ENCODE measurements at regions not wholly inside any gene's neighbourhood (a gene's known extent, or its start where the extent isn't known, plus 50 kb on each side); places are given as distances from the start of the nearest gene placed in this dataset.

DNA sequence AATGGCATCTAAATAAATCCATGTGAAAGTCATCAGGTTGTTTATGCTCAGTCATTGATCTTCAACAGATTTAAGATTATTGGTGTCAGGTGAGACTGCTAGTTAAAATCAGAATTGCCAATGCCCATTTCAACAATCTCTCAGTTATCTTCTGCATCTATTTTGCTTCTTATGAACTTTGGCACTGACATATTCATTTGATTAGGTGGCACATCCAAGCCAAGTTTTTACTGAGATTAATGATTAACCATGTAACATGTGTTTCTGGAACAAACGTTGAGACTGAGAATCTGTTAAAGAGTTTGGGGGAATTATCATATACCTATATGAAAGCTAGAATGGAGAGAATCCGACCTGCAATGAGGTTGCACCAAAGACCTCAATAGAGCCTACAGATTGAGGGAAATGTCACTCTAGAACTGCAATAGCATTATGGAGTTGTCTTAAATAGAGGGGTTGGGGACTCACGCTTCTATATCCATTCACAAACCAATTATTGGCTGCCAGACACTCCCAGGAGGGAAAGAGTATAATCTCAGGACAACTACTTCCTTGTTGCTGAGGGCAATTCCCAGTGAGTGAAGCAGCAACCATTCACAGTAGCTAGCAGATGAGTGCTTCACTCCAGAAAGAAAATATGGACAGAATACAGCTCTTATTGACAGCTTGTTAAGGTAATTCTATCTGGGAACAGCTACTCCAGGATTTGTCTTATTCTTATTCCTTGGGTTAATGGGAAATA is 891.3 kb downstream of the SQOR start:
- TF ChIP-seq CTCF (IDR thresholded peaks at IDR 0.05; ENCODE audit: low read depth, low read length, missing control alignments): no peak
- DNase-seq (ENCODE audit: extremely low read depth, low read depth): no peak
- no peak overlapping the region for H3K4me3 ChIP-seq (replicated peaks; ENCODE audit: low read depth, low read length)

GRCh38 chr15:46526726-46527110 is 891.9 kb downstream of the SQOR start:
- no peak for TF ChIP-seq CTCF (IDR thresholded peaks at IDR 0.05; ENCODE audit: low read depth, low read length, missing control alignments)
- DNase-seq (ENCODE audit: extremely low read depth, low read depth): no peak

DNA sequence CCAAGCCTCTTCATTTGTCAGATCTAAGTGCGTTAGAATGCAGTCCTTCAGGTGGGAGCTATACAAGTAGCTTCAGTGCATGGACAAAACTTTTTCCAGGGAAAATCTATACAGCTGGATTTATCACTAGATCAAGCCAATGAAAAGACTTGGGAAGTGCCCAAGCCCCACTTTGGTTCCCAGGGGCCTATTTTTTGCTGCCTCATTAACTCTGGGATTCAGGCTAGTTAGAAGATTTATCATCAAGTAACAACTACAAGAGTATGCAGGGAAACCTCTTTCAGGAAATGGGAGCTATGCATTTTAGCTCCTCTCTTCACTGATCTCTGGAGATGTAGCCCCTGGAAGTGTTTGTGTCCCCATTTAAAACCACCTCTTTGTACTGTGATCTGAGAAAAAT is 908.8 kb downstream of the SQOR start:
- no peak for TF ChIP-seq CTCF (IDR thresholded peaks at IDR 0.05; ENCODE audit: low read depth, low read length, missing control alignments)
- DNase-seq (ENCODE audit: extremely low read depth, low read depth): no peak
- no peak overlapping the region for H3K4me3 ChIP-seq (replicated peaks; ENCODE audit: low read depth, low read length)

More at GRCh38 chr15:46526726-46527110, 891.9 kb downstream of the SQOR start:
- no peak overlapping the region for H3K4me3 ChIP-seq (replicated peaks; ENCODE audit: low read depth, low read length)

GRCh38 chr15:46548989-46549388 is 914.2 kb downstream of the SQOR start:
- no peak for DNase-seq (ENCODE audit: extremely low read depth, low read depth)
- no peak for TF ChIP-seq CTCF (IDR thresholded peaks at IDR 0.05; ENCODE audit: low read depth, low read length, missing control alignments)
- H3K4me3 ChIP-seq (replicated peaks; ENCODE audit: low read depth, low read length): no peak overlapping the region

DNA sequence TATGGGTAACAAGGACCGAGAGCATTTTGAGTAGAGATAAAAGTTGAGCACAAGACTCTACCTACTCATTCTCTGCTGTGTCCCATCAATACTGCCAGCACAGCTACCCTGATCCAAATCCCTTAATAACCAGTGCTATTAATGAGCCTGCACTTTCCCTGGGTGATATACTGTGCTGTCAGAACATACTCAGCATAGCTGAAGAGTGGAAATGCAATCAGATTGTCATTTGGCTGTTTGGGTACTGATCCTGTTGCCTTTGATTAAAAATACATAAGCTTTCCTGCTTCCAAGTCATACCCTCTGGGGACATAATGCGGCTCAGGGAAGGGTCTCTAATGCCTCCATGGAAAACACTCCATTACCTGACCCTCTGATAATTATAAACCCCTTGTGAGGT is 917.5 kb downstream of the SQOR start:
- DNase-seq (ENCODE audit: extremely low read depth, low read depth): no peak
- TF ChIP-seq CTCF (IDR thresholded peaks at IDR 0.05; ENCODE audit: low read depth, low read length, missing control alignments): no peak
- H3K4me3 ChIP-seq (replicated peaks; ENCODE audit: low read depth, low read length): no peak overlapping the region

- H3K4me3 ChIP-seq (replicated peaks; ENCODE audit: low read depth, low read length): no peak overlapping the region
- TF ChIP-seq CTCF (IDR thresholded peaks at IDR 0.05; ENCODE audit: low read depth, low read length, missing control alignments): no peak
- no peak for DNase-seq (ENCODE audit: extremely low read depth, low read depth)
These were observed 920.7 kb downstream of the SQOR start for GRCh38 chr15:46555547-46555946.

DNA sequence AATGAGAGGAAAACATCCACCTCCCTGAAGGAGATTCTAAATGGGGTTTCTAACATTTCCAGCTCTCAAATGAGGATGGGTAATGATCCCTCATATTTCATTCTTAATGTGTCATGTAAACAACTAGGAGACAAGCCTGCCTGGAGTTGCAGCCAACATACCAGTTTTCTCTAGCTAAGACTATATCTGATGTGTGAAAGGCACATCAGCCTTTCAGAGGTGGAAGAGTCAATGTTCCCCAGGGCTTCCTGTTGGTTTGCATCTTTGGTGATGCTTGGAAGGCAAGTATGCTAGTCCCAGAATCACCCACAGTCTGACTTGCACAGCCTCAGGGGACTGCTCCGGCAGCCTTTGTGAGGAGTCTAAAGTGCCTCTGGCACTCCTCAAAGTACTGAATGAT is 921.2 kb downstream of the SQOR start:
- DNase-seq (ENCODE audit: extremely low read depth, low read depth): no peak
- TF ChIP-seq CTCF (IDR thresholded peaks at IDR 0.05; ENCODE audit: low read depth, low read length, missing control alignments): no peak
- H3K4me3 ChIP-seq (replicated peaks; ENCODE audit: low read depth, low read length): no peak overlapping the region
